DND-41 (cell line): ENCODE measurements at regions not wholly inside any gene's neighbourhood (a gene's known extent, or its start where the extent isn't known, plus 50 kb on each side); places are given as distances from the start of the nearest gene placed in this dataset.

Experiments
- ATAC-seq: fragments of 200-7000 bp; cut with Tn5 transposase; 3 replicates; pipeline ENCODE4 v1.9.1; 2021; ENCODE audit warnings: low read depth; ENCODE audit not compliant: insufficient read depth
- DNase-seq: peaks from one replicate; pipeline ENCODE4 v3.0.0-alpha.2; 2020
- H2AFZ ChIP-seq: 2 replicates; pipeline ENCODE4 v1.6.0; 2012; ENCODE audit warnings: low read depth, low read length
- H3K27ac ChIP-seq: 2 replicates; pipeline ENCODE4 v1.5.1; 2012; ENCODE audit warnings: low read length, inconsistent platforms
- H3K27me3 ChIP-seq: fragments of 200-600 bp; sonication (generic); 2 replicates; pipeline ENCODE4 v1.6.0; 2012; ENCODE audit warnings: low read length, mild to moderate bottlenecking, inconsistent platforms; ENCODE audit not compliant: insufficient read depth, poor library complexity
- H3K36me3 ChIP-seq: 2 replicates; pipeline ENCODE4 v1.5.1; 2012; ENCODE audit warnings: low read length, inconsistent platforms; ENCODE audit not compliant: insufficient read depth
- H3K4me1 ChIP-seq: 2 replicates; pipeline ENCODE4 v1.5.1; 2012; ENCODE audit warnings: mild to moderate bottlenecking, low read length; ENCODE audit not compliant: insufficient read depth
- H3K4me2 ChIP-seq: 2 replicates; pipeline ENCODE4 v1.6.0; 2012; ENCODE audit warnings: mild to moderate bottlenecking, moderate library complexity, low read length, inconsistent platforms; ENCODE audit not compliant: insufficient read depth
- H3K4me3 ChIP-seq, 2 experiments: fragments of 200-600 bp in 1 of 2; shearing (Covaris generic) in 1 of 2; 2 replicates each; pipeline ENCODE4 v1.5.1; 2012 to 2016; ENCODE audit warnings: inconsistent platforms in 2 of 2, low read length in 2 of 2, mild to moderate bottlenecking in 2 of 2, low read depth in 1 of 2, moderate library complexity in 1 of 2
- H3K79me2 ChIP-seq: 2 replicates; pipeline ENCODE4 v1.6.0; 2012; ENCODE audit warnings: low read length, inconsistent platforms; ENCODE audit not compliant: insufficient read depth
- H3K9ac ChIP-seq: 2 replicates; pipeline ENCODE4 v1.6.0; 2012; ENCODE audit warnings: low read depth, mild to moderate bottlenecking, inconsistent platforms, low read length, moderate library complexity
- H3K9me3 ChIP-seq: 2 replicates; pipeline ENCODE4 v1.5.1; 2012; ENCODE audit warnings: low read length, moderate library complexity, mild to moderate bottlenecking, inconsistent platforms; ENCODE audit not compliant: insufficient read depth, severe bottlenecking
- H4K20me1 ChIP-seq: 2 replicates; pipeline ENCODE4 v1.6.0; 2012; ENCODE audit warnings: low read length; ENCODE audit not compliant: insufficient read depth
- EZH2 ChIP-seq: IDR thresholded peaks from 3 replicates; pipeline ENCODE4 v1.6.1; 2012; ENCODE audit warnings: borderline replicate concordance, low read depth, mild to moderate bottlenecking, moderate library complexity, low read length, inconsistent platforms; ENCODE audit not compliant: severe bottlenecking
- TF ChIP-seq, protein P1 (sequence below): IDR thresholded peaks from 2 replicates; pipeline ENCODE4 v1.5.1; 2012; ENCODE audit warnings: borderline replicate concordance, low read length, moderate library complexity, mild to moderate bottlenecking; ENCODE audit not compliant: poor library complexity, severe bottlenecking; ENCODE audit errors: extremely low read depth

DNA sequence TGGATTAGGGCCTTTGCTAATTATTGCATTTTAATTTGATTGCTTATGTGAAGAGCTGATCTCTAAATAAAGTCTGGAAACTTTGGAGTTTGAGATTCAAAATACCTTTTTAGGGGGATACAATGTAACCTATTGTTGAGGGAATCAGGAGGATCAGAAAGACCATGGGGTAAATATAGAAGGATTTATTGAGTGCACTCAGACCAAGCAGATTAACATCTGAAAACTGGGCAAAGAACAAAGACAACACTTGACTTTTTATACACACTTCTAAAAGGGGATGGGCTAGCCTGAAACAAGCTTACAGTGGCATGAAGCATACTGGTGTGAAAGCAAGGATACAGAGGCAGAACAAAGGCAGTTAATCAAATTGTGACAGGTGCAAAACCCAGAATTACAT lies 174.3 kb downstream of the MRPS30 start:
- ATAC-seq, result no peak
- H3K9ac ChIP-seq, result no peak overlapping the region
- no peak for TF ChIP-seq EZH2
- TF ChIP-seq, protein P1, sequence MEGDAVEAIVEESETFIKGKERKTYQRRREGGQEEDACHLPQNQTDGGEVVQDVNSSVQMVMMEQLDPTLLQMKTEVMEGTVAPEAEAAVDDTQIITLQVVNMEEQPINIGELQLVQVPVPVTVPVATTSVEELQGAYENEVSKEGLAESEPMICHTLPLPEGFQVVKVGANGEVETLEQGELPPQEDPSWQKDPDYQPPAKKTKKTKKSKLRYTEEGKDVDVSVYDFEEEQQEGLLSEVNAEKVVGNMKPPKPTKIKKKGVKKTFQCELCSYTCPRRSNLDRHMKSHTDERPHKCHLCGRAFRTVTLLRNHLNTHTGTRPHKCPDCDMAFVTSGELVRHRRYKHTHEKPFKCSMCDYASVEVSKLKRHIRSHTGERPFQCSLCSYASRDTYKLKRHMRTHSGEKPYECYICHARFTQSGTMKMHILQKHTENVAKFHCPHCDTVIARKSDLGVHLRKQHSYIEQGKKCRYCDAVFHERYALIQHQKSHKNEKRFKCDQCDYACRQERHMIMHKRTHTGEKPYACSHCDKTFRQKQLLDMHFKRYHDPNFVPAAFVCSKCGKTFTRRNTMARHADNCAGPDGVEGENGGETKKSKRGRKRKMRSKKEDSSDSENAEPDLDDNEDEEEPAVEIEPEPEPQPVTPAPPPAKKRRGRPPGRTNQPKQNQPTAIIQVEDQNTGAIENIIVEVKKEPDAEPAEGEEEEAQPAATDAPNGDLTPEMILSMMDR, result no peak
- H3K36me3 ChIP-seq, result no peaks in the 10 kb centered on the region
- no peak overlapping the region for H3K4me2 ChIP-seq
- H3K4me3 ChIP-seq, result no peak overlapping the region
- H3K27ac ChIP-seq, result no peak overlapping the region
- H4K20me1 ChIP-seq, result no peaks in the 10 kb centered on the region
- no peak for DNase-seq
- H2AFZ ChIP-seq, result no peak overlapping the region
- no peaks in the 10 kb centered on the region for H3K79me2 ChIP-seq
- peaks cover 9% of the 10 kb centered on the region for H3K9me3 ChIP-seq
- H3K4me1 ChIP-seq, result no peaks in the 10 kb centered on the region
- H3K27me3 ChIP-seq, result no peaks in the 10 kb centered on the region

GRCh38 chr5:44987026-44987425 lies 178.3 kb downstream of the MRPS30 start:
- Histone ChIP-seq H3K4me2 (no peak overlapping the region), H3K9ac (no peak overlapping the region), H3K4me3 (no peak overlapping the region), H3K79me2 (no peaks in the 10 kb centered on the region), H3K27ac (no peak overlapping the region), H3K9me3 (peaks cover 23% of the 10 kb centered on the region), H3K27me3 (no peaks in the 10 kb centered on the region), H4K20me1 (no peaks in the 10 kb centered on the region), H3K36me3 (no peaks in the 10 kb centered on the region), H2AFZ (no peak overlapping the region), H3K4me1 (no peaks in the 10 kb centered on the region)
- no peak for DNase-seq
- TF ChIP-seq, protein P1, result no peak
- no peak for TF ChIP-seq EZH2
- ATAC-seq, result no peak

- no peaks in the 10 kb centered on the region for H4K20me1 ChIP-seq
- no peaks in the 10 kb centered on the region for H3K27me3 ChIP-seq
- H3K79me2 ChIP-seq, result no peaks in the 10 kb centered on the region
- no peak overlapping the region for H3K27ac ChIP-seq
- DNase-seq (no peak), ATAC-seq (no peak)
- no peak overlapping the region for H3K4me3 ChIP-seq
- TF ChIP-seq, protein P1, result no peak
- no peak for TF ChIP-seq EZH2
- peaks cover 17% of the 10 kb centered on the region for H3K9me3 ChIP-seq
- no peaks in the 10 kb centered on the region for H3K36me3 ChIP-seq
- H3K4me2 ChIP-seq, result no peak overlapping the region
- no peaks in the 10 kb centered on the region for H3K4me1 ChIP-seq
- no peak overlapping the region for H3K9ac ChIP-seq
- H2AFZ ChIP-seq, result no peak overlapping the region
Observed at GRCh38 chr5:44991693-44992092, 182.9 kb downstream of the MRPS30 start.

DNA sequence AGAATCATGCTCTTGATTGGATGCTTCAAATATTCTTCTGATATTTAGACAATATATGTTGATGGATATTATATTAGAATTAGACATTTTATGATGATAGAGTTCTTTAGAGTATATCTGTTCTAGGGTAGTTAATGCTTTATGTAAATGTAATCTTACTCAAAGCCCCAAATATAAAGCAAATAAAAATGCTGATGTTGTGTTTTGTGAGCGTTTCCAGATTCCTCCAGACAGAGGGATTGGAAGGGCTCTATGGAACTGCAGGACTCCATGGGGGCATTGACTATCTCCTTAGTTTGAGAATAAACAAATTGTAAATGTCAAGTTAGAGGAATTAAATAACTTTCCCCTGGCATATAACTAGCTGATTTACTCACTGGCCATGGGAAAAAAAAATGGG lies 184.5 kb downstream of the MRPS30 start:
- Histone ChIP-seq H4K20me1 (no peaks in the 10 kb centered on the region), H3K4me3 (no peak overlapping the region), H3K9me3 (peaks cover 17% of the 10 kb centered on the region), H3K4me2 (no peak overlapping the region), H3K4me1 (no peaks in the 10 kb centered on the region), H3K27me3 (no peaks in the 10 kb centered on the region), H3K27ac (no peak overlapping the region), H3K36me3 (no peaks in the 10 kb centered on the region), H3K79me2 (no peaks in the 10 kb centered on the region), H3K9ac (no peak overlapping the region), H2AFZ (no peak overlapping the region)
- no peak for ATAC-seq
- TF ChIP-seq, protein P1, result no peak
- TF ChIP-seq EZH2, result no peak
- DNase-seq, result no peak
